Astrocyte (in vitro differentiated cells and primary cell): ENCODE measurements at regions not wholly inside any gene's neighbourhood (a gene's known extent, or its start where the extent isn't known, plus 50 kb on each side); places are given as distances from the start of the nearest gene placed in this dataset.

Experiments
- DNase-seq: peaks from one replicate; pipeline ENCODE4 v3.0.0-alpha.2; 2010; ENCODE audit warnings: low read depth
- FAIRE-seq: peaks from 2 replicates; lab custom pipeline; 2011; peaks lifted over from hg19 to GRCh38; lab: Jason Lieb, UNC
- H2AFZ ChIP-seq: 2 replicates; pipeline ENCODE4 v1.6.0; 2012; ENCODE audit warnings: low read depth, low read length, inconsistent platforms
- H3K27ac ChIP-seq: 2 replicates; pipeline ENCODE4 v1.5.1; 2011; ENCODE audit warnings: low read depth, low read length, inconsistent platforms
- H3K27me3 ChIP-seq: 2 replicates; pipeline ENCODE4 v1.6.0; 2011; ENCODE audit warnings: low read length, inconsistent platforms; ENCODE audit not compliant: insufficient read depth
- H3K36me3 ChIP-seq: 2 replicates; pipeline ENCODE4 v1.5.1; 2011; ENCODE audit warnings: low read length, inconsistent platforms; ENCODE audit not compliant: insufficient read depth
- H3K4me1 ChIP-seq: 2 replicates; pipeline ENCODE4 v1.5.1; 2011; ENCODE audit warnings: low read length, inconsistent platforms; ENCODE audit not compliant: insufficient read depth
- H3K4me2 ChIP-seq: 2 replicates; pipeline ENCODE4 v1.6.0; 2012; ENCODE audit warnings: low read length, inconsistent platforms
- H3K4me3 ChIP-seq: 2 replicates; pipeline ENCODE4 v1.5.1; 2011; ENCODE audit warnings: low read depth, mild to moderate bottlenecking, low read length, inconsistent platforms; ENCODE audit not compliant: insufficient read depth
- H3K79me2 ChIP-seq: 2 replicates; pipeline ENCODE4 v1.6.0; 2012; ENCODE audit warnings: mild to moderate bottlenecking, low read length, inconsistent platforms; ENCODE audit not compliant: insufficient read depth
- H3K9ac ChIP-seq: 2 replicates; pipeline ENCODE4 v1.6.0; 2012; ENCODE audit warnings: mild to moderate bottlenecking, low read length, inconsistent platforms
- H3K9me3 ChIP-seq: 2 replicates; pipeline ENCODE4 v1.5.1; 2012; ENCODE audit warnings: low read depth, mild to moderate bottlenecking, low read length, inconsistent platforms; ENCODE audit not compliant: insufficient read depth
- H4K20me1 ChIP-seq: 2 replicates; pipeline ENCODE4 v1.6.0; 2012; ENCODE audit warnings: low read length, inconsistent platforms; ENCODE audit not compliant: insufficient read depth
- H3K27ac Mint-ChIP-seq: one replicate; pipeline ENCODE4 v1.8.0; 2021; ENCODE audit warnings: mild to moderate bottlenecking, mixed read lengths; ENCODE audit not compliant: unreplicated experiment
- H3K27me3 Mint-ChIP-seq: one replicate; pipeline ENCODE4 v1.8.0; 2021; ENCODE audit warnings: low read depth, mixed read lengths; ENCODE audit not compliant: unreplicated experiment
- H3K36me3 Mint-ChIP-seq: one replicate; pipeline ENCODE4 v1.8.0; 2021; ENCODE audit warnings: low read depth, mixed read lengths; ENCODE audit not compliant: unreplicated experiment
- H3K4me1 Mint-ChIP-seq: one replicate; pipeline ENCODE4 v1.8.0; 2021; ENCODE audit warnings: low read depth, mixed read lengths; ENCODE audit not compliant: unreplicated experiment
- H3K4me3 Mint-ChIP-seq: one replicate; pipeline ENCODE4 v1.8.0; 2021; ENCODE audit warnings: mild to moderate bottlenecking, moderate library complexity, mixed read lengths; ENCODE audit not compliant: unreplicated experiment
- H3K9me3 Mint-ChIP-seq: one replicate; pipeline ENCODE4 v1.8.0; 2021; ENCODE audit warnings: mild to moderate bottlenecking, mixed read lengths; ENCODE audit not compliant: unreplicated experiment
- CTCF ChIP-seq: IDR thresholded peaks from 2 replicates; pipeline ENCODE4 v1.5.1; 2011; ENCODE audit warnings: low read depth, mild to moderate bottlenecking, inconsistent platforms, low read length, moderate library complexity; ENCODE audit not compliant: insufficient read depth
- EZH2 ChIP-seq: IDR thresholded peaks from 2 replicates; pipeline ENCODE4 v1.6.1; 2012; ENCODE audit warnings: mild to moderate bottlenecking, low read length, inconsistent platforms; ENCODE audit not compliant: insufficient read depth

- FAIRE-seq: no peak
- DNase-seq: no peak
- Histone ChIP-seq H3K4me2 (no peak overlapping the region), H3K4me1 (no peaks in the 10 kb centered on the region), H3K9me3 (no peaks in the 10 kb centered on the region), H3K27me3 (no peaks in the 10 kb centered on the region), H3K79me2 (no peaks in the 10 kb centered on the region), H3K4me3 (no peak overlapping the region), H3K36me3 (no peaks in the 10 kb centered on the region), H3K27ac (no peak overlapping the region), H2AFZ (no peak overlapping the region), H3K9ac (no peak overlapping the region), H4K20me1 (no peaks in the 10 kb centered on the region)
- H3K27me3 Mint-ChIP-seq: peaks cover 9% of the 10 kb centered on the region
- H3K4me1 Mint-ChIP-seq: peaks cover 3% of the 10 kb centered on the region
- no peak for TF ChIP-seq CTCF
- TF ChIP-seq EZH2: no peak
- H3K4me3 Mint-ChIP-seq: no peak overlapping the region
- H3K9me3 Mint-ChIP-seq: peaks cover 6% of the 10 kb centered on the region
- H3K36me3 Mint-ChIP-seq: no peaks in the 10 kb centered on the region
- H3K27ac Mint-ChIP-seq: no peak overlapping the region
These were observed 326.1 kb upstream of the IL12A start for GRCh38 chr3:159662549-159662948.

- no peaks in the 10 kb centered on the region for H3K36me3 Mint-ChIP-seq
- peaks cover 2% of the 10 kb centered on the region for H3K27me3 Mint-ChIP-seq
- H3K9me3 ChIP-seq: no peaks in the 10 kb centered on the region
- no peak overlapping the region for H3K27ac ChIP-seq
- H3K9ac ChIP-seq: no peak overlapping the region
- no peak overlapping the region for H3K4me3 ChIP-seq
- H3K4me3 Mint-ChIP-seq: no peak overlapping the region
- H3K4me1 ChIP-seq: no peaks in the 10 kb centered on the region
- FAIRE-seq: no peak
- H4K20me1 ChIP-seq: no peaks in the 10 kb centered on the region
- no peak for TF ChIP-seq CTCF
- no peak for TF ChIP-seq EZH2
- no peaks in the 10 kb centered on the region for H3K79me2 ChIP-seq
- H3K4me1 Mint-ChIP-seq: peaks cover 8% of the 10 kb centered on the region
- H3K36me3 ChIP-seq: no peaks in the 10 kb centered on the region
- H3K27ac Mint-ChIP-seq: no peak overlapping the region
- H3K9me3 Mint-ChIP-seq: peaks cover 6% of the 10 kb centered on the region
- no peak overlapping the region for H3K4me2 ChIP-seq
- DNase-seq: peak; percentile 6
- H3K27me3 ChIP-seq: no peaks in the 10 kb centered on the region
- H2AFZ ChIP-seq: no peak overlapping the region
These were observed 324.6 kb upstream of the IL12A start for GRCh38 chr3:159664006-159664405.

GRCh38 chr3:159664653-159665052 is 324.0 kb upstream of the IL12A start:
- Histone ChIP-seq H4K20me1 (no peaks in the 10 kb centered on the region), H3K27me3 (no peaks in the 10 kb centered on the region), H3K79me2 (no peaks in the 10 kb centered on the region), H3K9me3 (no peaks in the 10 kb centered on the region), H3K9ac (no peak overlapping the region), H2AFZ (no peak overlapping the region), H3K36me3 (no peaks in the 10 kb centered on the region), H3K4me2 (no peak overlapping the region), H3K27ac (no peak overlapping the region), H3K4me1 (no peaks in the 10 kb centered on the region), H3K4me3 (no peak overlapping the region)
- Mint-ChIP-seq H3K9me3 (peaks cover 6% of the 10 kb centered on the region), H3K4me1 (peaks cover 13% of the 10 kb centered on the region), H3K27me3 (peaks cover 2% of the 10 kb centered on the region), H3K36me3 (no peaks in the 10 kb centered on the region), H3K27ac (no peak overlapping the region), H3K4me3 (no peak overlapping the region)
- no peak for TF ChIP-seq CTCF
- TF ChIP-seq EZH2: no peak
- DNase-seq (no peak), FAIRE-seq (no peak)
